GM19328 (cell line): ENCODE measurements at regions not wholly inside any gene's neighbourhood (a gene's known extent, or its start where the extent isn't known, plus 50 kb on each side); places are given as distances from the start of the nearest gene placed in this dataset.
"Not testable (repeated sequence)": the region's sequence is repeated elsewhere in the genome, so short reads cannot be mapped to it uniquely, and the experiment has no call there.

ENCODE experiments used
- ATAC-seq: cut with Tn5 transposase; IDR thresholded peaks from one replicate; pipeline ENCODE4 v1.9.1; 2021; ENCODE audit warnings: mild to moderate bottlenecking, moderate library complexity; ENCODE audit not compliant: unreplicated experiment

- ATAC-seq: not testable (repeated sequence)
Measured at GRCh38 chr5:17755406-17755805, 121.1 kb downstream of the TAF11L14 start.

- ATAC-seq: no peak
Measured at GRCh38 chr5:17761326-17761725, 127.1 kb downstream of the TAF11L14 start.

GRCh38 chr5:17763301-17763700, 129.0 kb downstream of the TAF11L14 start:
- ATAC-seq: no peak

- ATAC-seq: no peak
Measured at GRCh38 chr5:17766031-17766430, 131.8 kb downstream of the TAF11L14 start.

GRCh38 chr5:17769277-17769676, 135.0 kb downstream of the TAF11L14 start:
- ATAC-seq: no peak

- no peak for ATAC-seq
Measured at GRCh38 chr5:17772232-17772631, 138.0 kb downstream of the TAF11L14 start.

- no peak for ATAC-seq
Measured at GRCh38 chr5:17785774-17786173, 151.5 kb downstream of the TAF11L14 start.

- ATAC-seq: no peak
Measured at GRCh38 chr5:17788351-17788750, 154.1 kb downstream of the TAF11L14 start.

- no peak for ATAC-seq
Measured at GRCh38 chr5:17794201-17794600, 159.9 kb downstream of the TAF11L14 start.

- no peak for ATAC-seq
Measured at GRCh38 chr5:17794815-17795214, 160.6 kb downstream of the TAF11L14 start.

- no peak for ATAC-seq
Measured at GRCh38 chr5:17796142-17796541, 161.9 kb downstream of the TAF11L14 start.

- no peak for ATAC-seq
Measured at GRCh38 chr5:17796757-17797396, 162.6 kb downstream of the TAF11L14 start.

- no peak for ATAC-seq
Measured at GRCh38 chr5:17799521-17799920, 165.3 kb downstream of the TAF11L14 start.

GRCh38 chr5:17801595-17801994, 167.3 kb downstream of the TAF11L14 start:
- no peak for ATAC-seq

GRCh38 chr5:17802256-17802655, 168.0 kb downstream of the TAF11L14 start:
- no peak for ATAC-seq

GRCh38 chr5:17803971-17804370, 169.7 kb downstream of the TAF11L14 start:
- ATAC-seq: no peak

GRCh38 chr5:17805227-17805825, 171.1 kb downstream of the TAF11L14 start:
- no peak for ATAC-seq

GRCh38 chr5:17806818-17807468, 172.7 kb downstream of the TAF11L14 start:
- no peak for ATAC-seq

- ATAC-seq: no peak
Measured at GRCh38 chr5:17808566-17808965, 174.3 kb downstream of the TAF11L14 start.

- ATAC-seq: no peak
Measured at GRCh38 chr5:17810734-17811133, 176.5 kb downstream of the TAF11L14 start.

- ATAC-seq: no peak
Measured at GRCh38 chr5:17813214-17813613, 179.0 kb downstream of the TAF11L14 start.

- no peak for ATAC-seq
Measured at GRCh38 chr5:17816505-17816904, 182.2 kb downstream of the TAF11L14 start.
